HuH-7 (cell line): ENCODE measurements at regions not wholly inside any gene's neighbourhood (a gene's known extent, or its start where the extent isn't known, plus 50 kb on each side); places are given as distances from the start of the nearest gene placed in this dataset.
"Not testable (repeated sequence)": the region's sequence is repeated elsewhere in the genome, so short reads cannot be mapped to it uniquely, and the experiment has no call there.

Experiments used
- DNase-seq: peaks from one replicate; pipeline ENCODE4 v3.0.0; 2011; ENCODE audit warnings: low spot score

DNA sequence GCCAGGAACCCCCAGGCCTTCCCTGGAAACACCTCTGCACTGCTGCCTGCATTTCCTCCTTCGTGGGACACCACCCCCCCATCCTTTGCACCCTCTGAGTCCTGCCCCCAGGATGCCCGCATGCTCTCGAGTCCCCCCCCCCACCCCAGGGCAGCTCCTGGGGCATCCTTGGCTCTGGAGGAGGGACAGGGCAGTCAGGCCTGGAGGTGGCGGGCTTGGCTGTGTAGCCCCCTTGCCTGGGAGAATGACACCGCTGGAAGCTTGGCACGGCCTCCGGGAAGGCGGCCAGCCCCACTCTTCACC lies 98.9 kb upstream of the GSE1 start:
- DNase-seq = no peak

DNA sequence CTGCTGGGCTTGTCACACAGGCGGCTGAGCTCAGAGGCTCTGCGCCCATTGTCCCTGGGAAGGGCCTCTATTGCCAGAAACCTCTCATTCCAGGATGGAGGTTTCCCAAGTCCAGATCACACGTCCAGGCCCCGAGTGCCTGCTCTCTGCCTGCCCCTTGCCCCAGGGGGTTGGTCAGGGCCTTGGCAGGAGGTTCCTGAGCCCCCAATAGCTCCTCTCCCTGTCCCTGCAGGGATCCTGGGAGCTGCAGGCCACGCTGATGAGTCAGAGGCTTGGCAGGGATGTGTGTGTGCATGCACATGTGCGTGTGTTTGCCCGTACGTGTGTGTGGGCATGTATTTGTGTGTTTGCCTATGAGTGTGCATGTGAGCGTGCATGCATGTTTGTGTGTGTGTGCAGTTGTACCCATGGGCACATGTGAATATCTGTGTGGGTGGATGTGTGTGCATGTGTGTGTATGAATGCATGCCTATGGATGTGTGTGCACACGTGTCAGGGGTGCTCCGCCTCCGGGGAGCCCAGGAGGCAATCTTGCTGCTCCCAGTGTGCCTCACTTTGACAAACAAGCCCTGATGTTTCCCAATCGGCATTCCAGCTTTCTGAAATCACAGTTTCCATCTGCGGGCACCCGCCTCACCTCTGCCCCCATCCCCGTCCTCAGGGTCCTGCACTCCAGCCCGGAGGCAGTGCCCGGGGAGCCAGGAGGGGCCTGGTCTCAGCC lies 98.4 kb upstream of the GSE1 start:
- peak; percentile 98 for DNase-seq

DNA sequence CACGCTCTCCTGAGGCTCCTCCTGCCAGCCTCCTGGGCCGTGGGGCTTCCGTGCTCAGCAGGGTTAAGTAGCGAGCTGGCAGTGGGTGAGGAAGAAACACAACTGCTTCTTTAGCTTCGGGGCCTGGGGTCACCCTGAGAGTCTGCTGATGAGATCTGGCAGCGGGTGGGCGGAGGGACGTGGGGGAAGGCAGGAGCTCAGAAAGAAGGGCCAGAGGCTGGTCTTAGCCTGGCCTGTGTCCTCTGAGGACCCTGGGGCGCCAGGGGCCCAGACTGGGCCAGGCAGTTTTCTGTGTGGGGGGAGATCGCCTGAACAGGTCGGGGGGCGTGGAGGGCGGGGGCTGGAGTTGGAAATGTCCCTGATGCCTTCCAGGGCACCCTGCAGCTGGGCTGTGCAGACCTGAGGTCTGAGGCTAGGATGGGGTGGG lies 97.8 kb upstream of the GSE1 start:
- DNase-seq = no peak

GRCh38 chr16:85515830-85516397 lies 97.2 kb upstream of the GSE1 start:
- peak; percentile 80 for DNase-seq

- DNase-seq = no peak
Observed at GRCh38 chr16:85517154-85517553, 96.0 kb upstream of the GSE1 start.

- DNase-seq = no peak
Observed at GRCh38 chr16:85517563-85518179, 95.5 kb upstream of the GSE1 start.

GRCh38 chr16:85518398-85519049 lies 94.6 kb upstream of the GSE1 start:
- DNase-seq = no peak

DNA sequence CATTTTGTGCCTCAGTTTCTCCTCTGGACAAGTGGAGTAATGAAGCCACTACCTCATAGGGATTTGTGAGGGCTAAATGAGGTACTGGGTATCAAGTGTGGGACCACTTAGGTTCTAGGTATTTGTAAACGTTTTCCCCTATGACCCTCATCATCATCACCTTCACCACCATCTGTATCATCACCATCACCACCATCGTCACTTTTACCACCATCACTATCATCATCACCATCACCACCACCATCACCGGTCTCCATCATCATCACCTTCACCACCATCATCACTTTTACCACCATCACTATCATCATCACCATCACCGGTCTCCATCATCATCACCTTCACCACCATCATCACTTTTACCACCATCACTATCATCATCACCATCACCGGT lies 94.1 kb upstream of the GSE1 start:
- DNase-seq = not testable (repeated sequence)

GRCh38 chr16:85519540-85520231 lies 93.4 kb upstream of the GSE1 start:
- no peak for DNase-seq

DNA sequence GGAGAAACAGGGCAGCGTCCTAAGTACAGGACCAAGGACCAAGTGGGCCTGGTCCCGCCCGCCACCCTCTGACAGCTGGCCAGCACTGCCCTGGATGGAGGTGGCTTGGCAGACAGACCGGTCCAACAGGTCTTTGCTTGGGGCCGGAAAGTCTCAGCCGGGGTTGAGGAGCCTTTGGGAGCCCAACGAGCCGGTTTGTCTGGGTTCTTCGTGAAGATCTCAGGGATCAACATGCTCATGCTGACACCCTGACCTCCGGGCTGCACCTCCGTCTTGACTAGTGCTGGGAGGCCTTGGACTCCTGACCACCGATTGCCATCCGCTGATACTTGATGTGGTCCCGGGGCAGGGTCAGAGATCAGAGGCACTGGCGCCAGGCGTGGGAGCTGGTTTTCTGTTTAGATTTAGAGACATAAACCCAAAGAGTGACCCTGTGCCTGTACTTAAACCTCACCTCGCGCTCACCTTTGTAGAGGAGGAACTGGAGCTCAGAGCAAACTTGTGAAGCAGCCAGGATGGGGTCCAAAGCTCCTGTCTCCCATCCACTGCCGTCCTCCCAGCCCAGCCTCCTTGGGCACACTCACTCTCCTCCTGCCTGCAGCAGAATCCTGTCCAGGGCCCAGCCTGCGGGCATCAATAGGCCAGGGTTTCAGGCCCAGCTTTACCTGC lies 92.1 kb upstream of the GSE1 start:
- no peak for DNase-seq

GRCh38 chr16:85521552-85522307 lies 91.4 kb upstream of the GSE1 start:
- no peak for DNase-seq

DNA sequence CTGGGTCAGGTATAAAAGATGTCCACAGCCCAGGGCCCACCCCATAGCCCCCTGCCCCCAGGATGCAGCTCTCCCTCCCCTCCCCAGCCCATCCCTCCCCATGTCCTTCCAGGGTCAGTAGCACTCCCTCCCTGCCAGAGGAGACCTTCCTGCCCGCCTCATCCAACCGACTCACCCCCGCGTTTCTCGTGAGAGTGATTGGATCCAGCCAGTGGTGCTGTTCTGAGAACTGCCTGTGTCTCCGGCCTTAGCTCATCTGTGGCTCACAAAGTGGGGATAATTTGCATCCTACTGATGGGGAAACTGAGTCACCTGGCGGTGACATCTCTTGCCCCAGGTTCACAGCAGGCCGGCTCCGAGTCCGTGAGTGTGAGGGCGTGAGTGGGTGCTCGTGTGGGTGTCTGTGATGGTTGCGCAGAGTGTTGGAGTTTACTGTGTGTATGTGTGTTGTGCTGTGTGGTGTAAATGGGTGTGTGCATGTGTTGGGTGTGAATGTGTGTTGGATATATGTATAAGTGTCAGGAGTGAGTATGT lies 90.7 kb upstream of the GSE1 start:
- DNase-seq = no peak

DNA sequence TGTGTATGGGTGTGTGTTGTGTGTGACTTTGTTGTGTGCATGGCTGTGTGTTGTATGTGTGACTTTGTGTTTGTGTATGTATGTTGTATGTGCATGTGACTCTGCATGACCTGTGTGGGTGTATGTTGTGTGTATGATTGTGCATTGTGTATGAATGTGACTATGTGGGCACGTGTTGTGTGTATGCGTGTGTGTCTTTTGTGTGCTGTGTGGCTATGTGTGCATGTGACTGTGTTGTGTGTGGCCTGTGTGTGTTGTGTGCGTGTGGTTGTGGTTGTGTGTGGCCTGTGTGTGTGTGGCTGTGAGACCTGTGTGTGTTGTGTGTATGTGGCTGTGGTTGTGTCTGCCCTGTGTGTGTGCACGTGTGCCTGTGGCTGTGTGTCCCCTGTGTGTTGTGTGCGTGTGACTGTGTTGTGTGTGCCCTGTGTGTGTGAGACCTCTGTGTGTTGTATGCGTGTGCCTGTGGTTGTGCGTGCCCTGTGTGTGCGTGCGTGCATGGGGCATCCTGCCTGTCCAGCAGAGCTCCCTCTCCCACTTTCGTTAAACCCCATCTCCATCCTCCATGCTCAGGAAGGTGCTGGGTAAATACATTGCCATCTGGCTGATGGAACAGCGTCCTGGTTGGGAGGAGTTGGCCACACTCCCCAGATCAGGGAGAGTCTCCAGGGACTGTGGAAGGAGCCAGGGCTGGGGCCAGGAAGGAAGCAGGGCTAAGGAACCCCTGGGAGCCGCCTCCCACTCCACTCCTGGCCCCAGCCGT lies 90.1 kb upstream of the GSE1 start:
- peak; percentile 51 for DNase-seq

DNA sequence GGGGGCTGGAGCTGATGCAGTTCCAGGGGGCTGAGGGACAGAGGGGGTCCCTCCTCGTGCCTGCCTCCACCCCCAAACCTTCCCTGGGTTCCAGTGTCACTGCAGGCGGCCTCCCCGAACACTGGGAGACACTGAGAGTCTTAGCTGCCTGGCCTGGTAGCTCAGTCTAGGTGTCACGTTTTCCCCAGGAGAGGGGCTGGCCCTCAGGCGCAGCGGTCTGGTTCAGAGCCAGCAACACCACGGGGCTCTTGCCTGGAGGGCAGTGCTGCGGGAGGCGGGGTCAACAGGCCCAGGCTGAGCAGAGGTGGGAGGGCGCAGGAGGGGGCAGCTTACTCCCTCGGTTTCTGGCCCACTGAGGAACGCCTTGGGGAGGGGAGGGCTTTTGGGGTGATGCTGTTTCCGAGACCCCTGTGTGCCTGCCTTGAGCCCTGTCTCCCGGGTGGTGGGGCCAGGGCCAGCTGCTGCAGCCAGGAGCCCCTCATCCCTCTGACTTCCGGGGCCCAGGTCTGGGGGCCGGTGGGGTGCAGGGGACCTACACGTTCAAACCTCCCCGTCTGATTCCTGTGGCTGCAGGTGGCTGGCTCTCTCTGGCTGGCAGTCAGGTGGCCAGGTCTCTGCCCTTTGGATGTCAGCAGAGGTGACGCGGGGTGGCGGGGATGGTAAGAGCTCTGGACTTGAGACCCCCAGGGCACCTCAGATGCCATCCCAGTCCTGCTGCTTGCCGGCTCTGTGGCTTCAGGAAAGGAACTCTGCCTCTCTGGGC lies 89.3 kb upstream of the GSE1 start:
- peak; percentile 98 for DNase-seq

DNA sequence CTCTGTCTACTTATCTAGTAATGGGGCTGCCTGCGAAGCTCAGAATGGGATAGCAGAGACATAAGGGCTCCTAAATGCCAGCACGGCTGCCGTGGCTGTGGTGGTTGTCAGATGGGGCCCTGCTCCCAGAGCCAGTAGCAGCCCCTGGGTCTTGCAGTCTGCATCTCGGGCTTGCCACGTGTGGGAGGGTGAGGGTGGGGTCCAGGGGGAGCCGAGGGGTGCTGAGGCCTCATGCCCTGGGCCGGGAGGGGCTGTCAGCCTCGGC lies 88.8 kb upstream of the GSE1 start:
- DNase-seq = peak; percentile 69

- peak; percentile 89 for DNase-seq
Observed at GRCh38 chr16:85524630-85525419, 88.3 kb upstream of the GSE1 start.

DNA sequence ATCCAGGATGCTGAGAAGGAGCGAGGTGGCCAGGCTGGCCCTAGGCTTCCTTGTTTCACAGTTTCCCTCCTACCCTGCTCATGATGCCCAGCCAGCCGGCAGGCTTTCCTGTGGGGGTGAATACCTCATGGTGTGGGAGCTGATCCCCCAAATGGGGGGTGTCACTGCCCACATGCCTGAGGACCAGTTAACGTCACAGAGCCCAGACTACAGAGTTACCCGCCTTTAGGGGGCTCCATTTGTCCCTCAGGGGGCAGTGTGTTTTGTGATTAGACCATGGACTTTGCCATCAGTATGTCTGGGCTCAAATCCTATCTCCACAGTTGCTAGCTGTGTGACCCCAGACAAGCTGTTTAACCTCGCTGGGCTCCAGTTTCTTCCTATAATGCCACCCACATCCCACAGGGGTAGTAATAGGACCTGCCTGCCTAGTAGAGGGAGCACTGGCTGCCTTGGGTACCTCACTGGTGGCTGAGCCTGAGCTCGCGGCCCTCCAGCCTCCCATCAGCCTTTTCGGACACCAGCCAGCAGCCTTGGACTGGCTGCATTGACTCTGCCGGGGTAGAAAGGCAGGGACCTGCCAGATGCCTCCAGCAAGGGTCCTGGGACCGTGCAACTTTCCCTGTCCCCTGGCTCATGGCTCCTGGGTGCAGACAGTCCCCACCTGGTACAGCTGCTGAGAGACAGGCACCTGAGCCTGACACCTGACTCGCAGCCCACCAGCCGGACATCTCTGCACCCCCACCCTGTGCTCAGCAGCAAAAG lies 87.5 kb upstream of the GSE1 start:
- peak; percentile 52 for DNase-seq
